Activated T-helper 2 cell treated with anti-CD3 and anti-CD28 coated beads, Interferon-gamma antibody, Interleukin-2, Interleukin-4, amounts not matched to agents 10 μg/mL and 5 μg/mL and 100 μg/mL, durations not matched to agents 14 hours and 24 hours and 36 hours (primary cell): ENCODE measurements at regions not wholly inside any gene's neighbourhood (a gene's known extent, or its start where the extent isn't known, plus 50 kb on each side); places are given as distances from the start of the nearest gene placed in this dataset.
"Not testable (repeated sequence)": the region's sequence is repeated elsewhere in the genome, so short reads cannot be mapped to it uniquely, and the experiment has no call there.

Experiments used
- DNase-seq: peaks from one replicate; pipeline ENCODE4 v3.0.0; 2021; ENCODE audit warnings: low spot score
- H3K27ac Mint-ChIP-seq: one replicate; pipeline ENCODE4 v1.8.0; 2021; ENCODE audit warnings: mixed read lengths
- H3K27me3 Mint-ChIP-seq: one replicate; pipeline ENCODE4 v1.8.0; 2021; ENCODE audit warnings: low read depth, mixed read lengths
- H3K36me3 Mint-ChIP-seq: one replicate; pipeline ENCODE4 v1.8.0; 2021; ENCODE audit warnings: low read depth, mixed read lengths
- H3K4me1 Mint-ChIP-seq: one replicate; pipeline ENCODE4 v1.8.0; 2021; ENCODE audit warnings: low read depth, mixed read lengths
- H3K4me3 Mint-ChIP-seq: one replicate; pipeline ENCODE4 v1.8.0; 2021; ENCODE audit warnings: low read depth, mild to moderate bottlenecking, moderate library complexity, mixed read lengths
- H3K9me3 Mint-ChIP-seq: one replicate; pipeline ENCODE4 v1.8.0; 2021; ENCODE audit warnings: mixed read lengths
- intact Hi-C: fragments of 100-400 bp; cut with micrococcal nuclease; formaldehyde crosslinking; loops from one replicate; pipeline ENCODE4 v1.15.1; 2023

GRCh38 chr22:48757985-48758561 is 1069.6 kb downstream of the BRD1 start:
- H3K27me3 Mint-ChIP-seq, result no peaks in the 10 kb centered on the region
- H3K4me3 Mint-ChIP-seq, result no peak overlapping the region
- H3K27ac Mint-ChIP-seq, result no peak overlapping the region
- no peaks in the 10 kb centered on the region for H3K4me1 Mint-ChIP-seq
- no peaks in the 10 kb centered on the region for H3K9me3 Mint-ChIP-seq
- DNase-seq, result peak; percentile 1
- intact Hi-C loops, result no loop called here
- no peaks in the 10 kb centered on the region for H3K36me3 Mint-ChIP-seq

GRCh38 chr22:48757581-48757980 is 1070.1 kb downstream of the BRD1 start:
- Mint-ChIP-seq H3K4me1 (no peaks in the 10 kb centered on the region), H3K27ac (no peak overlapping the region), H3K9me3 (no peaks in the 10 kb centered on the region), H3K36me3 (no peaks in the 10 kb centered on the region), H3K27me3 (no peaks in the 10 kb centered on the region), H3K4me3 (no peak overlapping the region)
- intact Hi-C loops, result no loop called here
- DNase-seq, result no peak

- H3K36me3 Mint-ChIP-seq, intact Hi-C loops, H3K4me3 Mint-ChIP-seq, H3K4me1 Mint-ChIP-seq, DNase-seq, H3K9me3 Mint-ChIP-seq, H3K27me3 Mint-ChIP-seq, H3K27ac Mint-ChIP-seq: not testable (repeated sequence)
Measured at GRCh38 chr22:48757135-48757534, 1070.5 kb downstream of the BRD1 start.

- Mint-ChIP-seq H3K36me3 (no peaks in the 10 kb centered on the region), H3K9me3 (no peaks in the 10 kb centered on the region), H3K4me1 (no peaks in the 10 kb centered on the region), H3K4me3 (no peak overlapping the region), H3K27ac (no peak overlapping the region), H3K27me3 (no peaks in the 10 kb centered on the region)
- intact Hi-C loops, result no loop called here
- DNase-seq, result peak; percentile 5
Measured at GRCh38 chr22:48756146-48757111, 1071.2 kb downstream of the BRD1 start.

- intact Hi-C loops, result no loop called here
- Mint-ChIP-seq H3K4me1 (no peaks in the 10 kb centered on the region), H3K4me3 (no peak overlapping the region), H3K27ac (no peak overlapping the region), H3K27me3 (no peaks in the 10 kb centered on the region), H3K9me3 (no peaks in the 10 kb centered on the region), H3K36me3 (no peaks in the 10 kb centered on the region)
- DNase-seq, result peak; percentile 6
Measured at GRCh38 chr22:48755059-48755949, 1072.4 kb downstream of the BRD1 start.

GRCh38 chr22:48754611-48755058 is 1073.0 kb downstream of the BRD1 start:
- no peaks in the 10 kb centered on the region for H3K36me3 Mint-ChIP-seq
- DNase-seq, result peak; percentile 3
- H3K4me1 Mint-ChIP-seq, result no peaks in the 10 kb centered on the region
- intact Hi-C loops, result no loop called here
- no peaks in the 10 kb centered on the region for H3K9me3 Mint-ChIP-seq
- no peak overlapping the region for H3K27ac Mint-ChIP-seq
- H3K27me3 Mint-ChIP-seq, result no peaks in the 10 kb centered on the region
- no peak overlapping the region for H3K4me3 Mint-ChIP-seq

- H3K27ac Mint-ChIP-seq, result no peak overlapping the region
- intact Hi-C loops, result no loop called here
Measured at GRCh38 chr22:48753752-48754517, 1073.7 kb downstream of the BRD1 start.

GRCh38 chr22:48753381-48753730 is 1074.3 kb downstream of the BRD1 start:
- Mint-ChIP-seq H3K9me3 (no peaks in the 10 kb centered on the region), H3K36me3 (no peaks in the 10 kb centered on the region), H3K27me3 (no peaks in the 10 kb centered on the region), H3K4me1 (no peaks in the 10 kb centered on the region), H3K4me3 (no peak overlapping the region), H3K27ac (no peak overlapping the region)
- intact Hi-C loops, result no loop called here
- DNase-seq, result peak; percentile 3

More at GRCh38 chr22:48753752-48754517, 1073.7 kb downstream of the BRD1 start:
- Mint-ChIP-seq H3K4me1 (no peaks in the 10 kb centered on the region), H3K4me3 (no peak overlapping the region), H3K27me3 (no peaks in the 10 kb centered on the region), H3K9me3 (no peaks in the 10 kb centered on the region), H3K36me3 (no peaks in the 10 kb centered on the region)
- DNase-seq, result peak; percentile 2

- Mint-ChIP-seq H3K4me1 (no peaks in the 10 kb centered on the region), H3K36me3 (no peaks in the 10 kb centered on the region), H3K27ac (no peak overlapping the region), H3K9me3 (no peaks in the 10 kb centered on the region), H3K4me3 (no peak overlapping the region), H3K27me3 (no peaks in the 10 kb centered on the region)
- intact Hi-C loops, result no loop called here
- peak; percentile 6 for DNase-seq
Measured at GRCh38 chr22:48752451-48753380, 1075.0 kb downstream of the BRD1 start.

- Mint-ChIP-seq H3K36me3 (no peaks in the 10 kb centered on the region), H3K4me1 (no peaks in the 10 kb centered on the region), H3K9me3 (no peaks in the 10 kb centered on the region), H3K4me3 (no peak overlapping the region), H3K27me3 (no peaks in the 10 kb centered on the region), H3K27ac (no peak overlapping the region)
- DNase-seq, result peak; percentile 6
- intact Hi-C loops, result no loop called here
Measured at GRCh38 chr22:48751539-48752437, 1075.9 kb downstream of the BRD1 start.
